ENCODE measurements at regions not wholly inside any gene's neighbourhood (a gene's known extent, or its start where the extent isn't known, plus 50 kb on each side); places are given as distances from the start of the nearest gene placed in this dataset.
A peak's percentile ranks its signal among the peaks of the same experiment; 100 is the strongest.
"Not testable (repeated sequence)": the region's sequence is repeated elsewhere in the genome, so short reads cannot be mapped to it uniquely, and the experiment has no call there.

DNA sequence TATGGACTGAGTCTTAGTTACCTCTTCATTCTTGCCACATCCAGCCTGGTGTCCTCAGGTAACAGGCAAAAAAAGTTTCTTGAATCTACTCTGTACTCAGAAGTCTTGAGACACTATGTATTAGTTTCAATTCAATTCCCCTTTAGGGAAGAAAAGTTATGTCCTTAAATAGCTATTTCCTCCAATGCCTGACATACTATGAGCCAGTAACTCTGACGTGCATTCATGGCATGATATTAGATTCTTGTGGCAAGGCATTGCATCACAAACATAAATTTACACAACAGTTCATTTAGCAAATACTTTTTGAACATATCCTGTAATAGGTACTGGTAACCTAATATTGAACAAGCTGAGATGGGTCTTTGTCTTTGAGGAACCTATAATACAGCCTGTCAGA, 109.3 kb upstream of the FOXB1 start:
- DNase-seq, result no peak

DNA sequence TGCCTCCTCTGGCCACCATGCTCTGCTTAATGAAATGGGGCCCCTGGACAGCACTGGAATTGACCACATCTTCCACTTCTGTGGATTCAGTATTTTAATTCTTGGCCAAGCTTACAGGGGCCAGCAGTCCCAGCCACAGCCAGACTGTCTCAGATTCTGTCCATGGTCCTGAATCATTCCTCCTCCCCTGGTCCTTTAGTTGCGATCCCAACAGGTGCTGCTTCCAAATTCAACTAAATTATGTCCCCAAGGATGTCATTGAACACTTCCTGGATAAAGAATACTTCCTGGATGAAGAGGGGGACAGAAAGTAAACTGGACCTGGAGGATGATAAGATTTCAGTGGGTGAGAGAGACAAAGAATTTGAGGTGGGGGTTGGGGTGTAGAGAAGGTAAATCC, 111.1 kb upstream of the FOXB1 start:
- DNase-seq, result no peak

DNA sequence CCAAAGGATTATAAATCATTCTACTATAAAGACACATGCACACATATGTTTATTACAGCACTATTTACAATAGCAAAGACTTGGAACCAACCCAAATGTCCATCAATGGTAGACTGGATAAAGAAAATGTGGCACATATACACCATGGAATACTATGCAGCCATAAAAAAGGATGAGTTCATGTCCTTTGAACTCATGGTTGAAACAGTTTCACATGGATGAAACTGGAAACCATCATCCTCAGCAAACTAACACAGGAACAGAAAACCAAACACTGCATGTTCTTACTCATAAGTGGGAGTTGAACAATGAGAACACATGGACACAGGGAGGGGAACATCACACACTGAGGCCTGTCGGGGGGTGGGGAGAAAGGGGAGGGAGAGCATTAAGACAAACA, 116.2 kb upstream of the FOXB1 start:
- DNase-seq, result not testable (repeated sequence)

DNA sequence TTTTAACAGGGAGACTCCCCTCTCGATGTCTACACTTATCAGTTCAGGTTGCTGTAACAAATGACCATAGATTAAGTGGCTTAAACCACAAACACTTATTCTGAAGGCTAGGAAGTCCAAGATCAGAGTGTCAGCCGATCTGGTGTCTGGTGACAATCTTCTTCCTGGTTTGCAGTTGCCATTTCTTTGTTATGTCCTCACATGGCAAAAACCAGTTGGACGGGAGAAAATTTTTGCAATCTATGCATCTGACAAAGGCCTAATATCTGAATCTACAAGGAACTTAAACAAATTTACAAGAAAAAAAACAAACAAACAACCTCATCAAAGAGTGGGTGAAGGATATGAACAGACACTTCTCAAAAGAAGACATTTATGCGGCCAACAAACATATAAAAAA, 116.9 kb upstream of the FOXB1 start:
- DNase-seq, result no peak

DNA sequence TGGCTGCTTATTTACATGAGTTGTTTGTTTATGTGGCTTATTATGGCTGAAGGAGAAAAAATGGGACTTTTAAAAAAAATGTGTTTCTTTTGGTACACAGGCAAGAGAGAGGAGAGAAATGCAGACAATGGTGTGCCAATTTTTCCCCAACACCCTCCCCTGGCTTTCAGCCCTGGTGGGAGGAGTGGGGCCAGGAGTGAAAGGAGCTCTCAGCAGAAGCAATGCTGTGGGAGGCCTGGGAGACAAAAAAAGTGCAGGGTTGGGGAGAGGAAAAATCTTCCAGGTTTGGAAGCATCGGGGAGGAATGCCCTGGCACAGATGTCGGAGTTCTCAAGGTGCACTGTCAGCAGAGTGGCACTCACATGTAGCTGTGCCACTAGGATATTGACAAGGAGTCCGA, 117.7 kb upstream of the FOXB1 start:
- DNase-seq, result no peak

DNA sequence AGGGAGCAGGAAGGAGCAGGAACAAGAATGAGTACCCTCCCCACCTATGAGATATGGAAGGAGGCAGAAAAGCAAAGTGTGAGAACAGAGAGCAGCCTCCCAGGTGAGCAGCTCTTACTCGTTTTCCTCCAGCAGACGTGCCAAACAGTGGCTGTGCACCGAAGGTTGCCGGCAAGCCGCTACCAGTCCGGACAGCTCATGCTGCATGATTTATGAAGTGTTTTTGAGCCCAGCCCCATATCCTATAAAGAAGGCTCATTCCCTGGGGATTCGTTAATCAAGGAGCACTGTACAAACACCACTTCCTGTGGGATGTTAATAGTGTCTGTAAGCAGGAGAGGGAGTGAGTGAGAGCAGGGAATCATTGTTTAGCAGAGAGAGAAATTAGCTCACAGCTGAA, 118.3 kb upstream of the FOXB1 start:
- peak; percentile 26 for DNase-seq

DNA sequence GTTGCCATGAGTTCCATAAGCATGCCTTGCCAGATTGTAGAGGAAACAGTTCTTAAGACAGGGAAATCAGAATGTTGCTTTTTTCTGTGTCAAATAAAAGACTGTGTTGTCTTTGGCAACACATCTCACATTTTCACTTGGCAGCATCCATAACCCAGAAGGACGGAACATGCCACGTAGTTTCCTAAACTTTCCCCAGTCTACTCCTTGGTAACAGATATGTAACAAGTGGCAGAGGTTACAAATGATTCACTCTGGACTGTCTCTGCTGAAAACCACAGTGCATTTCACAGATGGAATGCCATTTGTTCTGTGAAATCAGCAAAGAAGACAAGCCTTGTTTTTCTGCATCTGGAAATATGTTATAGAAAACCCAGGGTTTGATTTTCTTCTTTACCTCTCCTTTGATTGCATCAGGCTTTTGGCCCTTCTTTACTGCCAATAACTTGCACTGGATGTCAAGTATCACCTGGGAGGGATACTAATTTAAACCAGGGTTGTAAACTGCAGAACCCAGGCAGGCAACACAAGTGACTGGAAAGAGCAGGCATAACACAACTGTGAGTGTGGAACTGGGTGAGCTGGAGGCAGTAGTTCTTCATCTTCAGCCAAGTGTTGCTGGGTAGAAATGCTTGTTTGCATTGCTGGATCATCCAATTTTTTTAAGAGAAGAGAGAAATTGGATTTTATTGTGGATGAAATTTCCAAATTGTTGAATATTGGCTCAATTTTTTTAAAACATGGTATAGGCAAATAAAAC, 124.4 kb upstream of the FOXB1 start:
- DNase-seq, result no peak

DNA sequence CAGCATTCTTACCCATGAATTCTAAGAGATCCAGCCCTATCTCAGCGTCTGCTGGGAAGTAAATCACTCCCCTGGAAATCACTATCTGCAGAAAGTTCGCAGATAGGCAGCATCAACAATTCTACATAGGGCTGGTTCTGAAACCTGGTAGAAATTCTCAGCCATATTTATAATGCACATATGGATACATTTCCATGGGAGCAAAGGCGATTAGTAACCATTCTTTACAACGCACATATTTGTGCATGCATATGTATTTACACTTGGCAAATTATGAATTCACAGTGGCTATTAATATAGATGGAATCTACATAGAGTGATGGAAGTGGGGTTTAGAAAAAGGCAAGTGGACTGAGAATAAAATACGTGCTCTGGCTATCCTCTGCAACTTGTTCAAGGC, 128.0 kb upstream of the FOXB1 start:
- no peak for DNase-seq

DNA sequence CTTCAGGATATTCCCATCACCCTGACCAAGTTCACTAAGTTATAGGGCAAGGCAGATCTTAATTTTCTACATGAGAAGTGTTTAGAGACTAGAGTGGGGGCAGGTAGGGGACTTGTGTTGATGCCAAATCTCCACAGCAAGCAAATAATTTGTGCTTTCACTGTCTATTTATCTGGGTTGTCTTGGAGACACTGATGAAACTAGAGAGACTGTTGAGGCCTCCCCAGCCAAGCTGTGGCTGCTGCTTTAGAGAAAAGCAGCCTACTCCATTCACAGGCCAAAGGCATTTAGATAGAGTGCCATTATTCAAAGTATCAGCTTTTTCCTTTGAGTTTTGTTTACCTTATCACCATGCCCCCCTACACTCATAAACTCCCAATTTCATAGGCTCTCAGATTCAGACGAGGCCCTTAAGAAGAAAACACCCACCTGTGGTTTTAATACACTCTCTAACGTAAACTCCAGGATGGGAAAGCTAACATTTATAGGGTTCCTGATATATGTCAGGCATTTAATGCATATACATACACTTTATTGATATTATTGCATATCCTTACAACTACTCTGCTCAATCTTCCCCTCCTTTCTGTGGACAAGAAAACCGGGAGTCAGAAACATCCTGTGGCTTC, 130.4 kb upstream of the FOXB1 start:
- no peak for DNase-seq

DNA sequence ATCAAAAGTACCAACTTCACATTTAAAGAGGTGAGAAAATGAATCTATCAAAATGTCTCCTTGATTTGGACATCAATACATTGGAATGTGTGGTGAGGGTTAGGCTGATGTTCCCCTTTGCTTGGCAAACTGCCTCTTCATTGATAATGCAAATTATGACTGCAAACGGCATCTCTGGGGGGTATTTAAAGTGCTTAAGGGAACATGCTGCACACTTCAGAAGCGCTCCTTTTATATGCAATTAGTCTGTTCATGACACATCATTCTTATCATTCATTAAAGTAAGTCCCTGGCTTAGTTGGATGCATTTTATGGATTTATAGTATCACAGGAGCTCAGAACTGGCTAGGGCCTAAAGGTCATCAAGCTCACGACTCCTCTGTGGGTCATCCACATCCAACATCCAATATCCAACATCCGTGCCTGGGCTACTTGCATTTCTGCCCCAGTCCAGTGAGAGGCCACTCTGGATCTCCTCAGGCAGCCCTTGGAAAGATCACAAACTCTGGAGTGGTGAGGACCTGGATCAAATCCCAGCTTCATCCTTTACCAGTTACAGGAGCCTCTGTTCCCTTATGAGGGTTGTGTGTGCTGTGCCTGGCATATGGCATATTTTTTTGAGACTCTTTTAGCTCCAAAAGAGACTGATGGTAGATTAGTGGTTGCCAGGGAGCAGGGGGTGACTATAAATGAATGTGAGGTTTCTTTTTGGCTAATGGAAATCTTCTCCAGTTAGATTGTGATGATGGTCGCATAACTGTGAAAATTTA, 136.8 kb upstream of the FOXB1 start:
- DNase-seq, result no peak

DNA sequence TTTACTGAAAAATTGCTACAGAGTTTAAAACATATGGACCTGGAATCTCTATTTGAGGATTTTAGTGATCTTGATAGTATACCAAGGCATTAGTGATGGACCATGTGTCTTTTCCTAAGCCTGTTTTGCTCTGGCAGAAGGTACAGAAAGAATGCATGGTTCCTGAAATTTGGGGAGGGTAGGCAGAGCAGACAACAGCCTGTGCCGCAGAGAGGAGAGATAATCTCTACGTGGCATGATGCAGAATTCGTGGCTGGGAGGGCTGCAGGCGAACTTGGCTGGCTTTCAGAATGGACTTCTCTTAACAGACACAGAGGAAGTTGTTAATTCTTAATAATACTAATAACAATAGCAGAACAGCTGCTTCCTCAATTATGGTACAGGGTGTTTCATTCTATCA, 137.5 kb upstream of the FOXB1 start:
- DNase-seq, result no peak

DNA sequence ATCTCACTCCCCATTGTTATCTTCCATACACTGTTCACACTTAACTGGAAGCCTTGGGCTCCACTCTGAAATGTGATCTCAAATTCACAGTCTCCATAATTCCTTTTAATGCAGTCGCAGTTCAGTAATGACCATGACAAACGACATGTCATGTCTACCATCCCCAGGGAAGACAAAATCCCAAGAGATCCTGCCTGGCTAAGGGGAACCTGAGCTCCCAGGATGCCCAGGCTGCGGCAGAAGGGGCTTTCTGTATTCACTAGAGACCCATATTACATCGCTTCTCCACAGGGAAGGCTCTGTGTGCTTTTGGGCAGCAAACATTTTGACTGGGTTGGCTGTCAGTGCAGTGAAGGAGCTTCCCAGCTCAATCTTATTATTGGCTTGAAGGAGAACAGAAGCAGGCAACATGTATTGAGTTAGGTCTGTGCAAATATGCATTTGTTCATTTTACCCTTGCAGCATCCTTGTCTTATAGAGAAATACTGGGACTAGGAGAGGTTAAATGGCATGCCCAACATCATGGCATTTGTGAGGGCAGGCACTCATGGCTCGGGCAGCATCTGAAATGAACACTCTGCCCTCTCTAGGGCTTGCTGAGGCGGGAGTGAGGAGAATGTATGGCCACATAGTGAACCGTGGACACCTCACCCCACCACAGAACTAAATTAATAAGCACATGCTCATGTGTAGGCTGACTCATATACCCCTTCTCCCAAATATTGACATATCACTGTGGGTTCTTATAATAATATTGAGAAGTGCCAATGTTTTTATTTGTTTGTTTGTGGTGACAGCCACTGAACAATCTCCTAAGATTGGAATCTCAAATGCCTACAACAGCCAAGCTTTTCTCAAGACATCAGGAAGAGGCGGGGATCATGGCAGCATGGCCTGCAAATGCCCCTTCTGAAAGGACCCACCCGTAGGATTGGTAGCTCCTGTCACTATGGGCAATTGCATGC, 141.6 kb upstream of the FOXB1 start:
- DNase-seq, result no peak

DNA sequence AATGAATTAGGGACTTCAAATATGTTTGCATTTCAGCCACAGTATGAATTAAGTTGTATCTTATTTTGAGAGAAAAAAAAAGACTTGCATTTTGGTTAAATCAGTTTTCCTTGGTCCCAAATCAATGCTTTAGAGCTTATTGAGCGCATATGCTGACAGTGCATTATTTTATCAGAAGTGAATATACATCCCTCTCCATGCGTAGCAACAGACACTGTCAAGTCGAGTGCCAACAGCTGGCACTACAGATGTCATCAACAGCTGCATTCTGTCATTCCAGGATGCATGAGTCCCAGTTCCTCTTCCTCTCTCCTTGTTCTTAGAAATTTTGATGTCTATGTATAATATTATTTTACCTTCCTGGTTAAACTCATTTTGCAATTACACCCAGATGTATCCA, 156.1 kb upstream of the FOXB1 start:
- DNase-seq, result no peak

DNA sequence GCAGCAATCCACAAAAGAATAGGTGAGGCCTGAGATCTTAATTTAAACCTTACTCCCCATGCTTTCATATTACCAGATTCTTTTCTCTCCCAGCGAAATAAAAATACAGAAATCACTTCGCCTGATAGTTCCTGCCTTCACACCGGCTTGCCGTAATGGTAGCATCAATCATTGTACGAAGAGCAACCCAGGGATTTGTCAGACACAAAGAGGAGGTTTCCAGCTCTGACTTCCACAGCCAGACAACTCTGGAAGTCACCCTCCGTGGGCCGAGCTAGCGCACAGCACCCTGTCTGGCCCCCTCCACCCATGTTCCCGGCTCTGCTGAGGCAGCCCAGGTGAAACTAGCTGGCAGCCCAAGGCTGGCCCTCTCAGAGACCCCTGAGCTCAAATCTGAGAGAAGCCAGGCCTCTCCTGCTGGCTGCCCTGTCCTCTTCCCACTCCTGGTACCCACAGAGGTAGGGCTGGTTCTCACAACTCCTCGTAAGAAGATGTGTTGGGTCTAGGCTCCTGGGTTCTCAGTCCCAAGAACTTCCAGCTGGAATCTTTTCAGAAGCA, 156.9 kb upstream of the BNIP2 start:
- no peak for DNase-seq

DNA sequence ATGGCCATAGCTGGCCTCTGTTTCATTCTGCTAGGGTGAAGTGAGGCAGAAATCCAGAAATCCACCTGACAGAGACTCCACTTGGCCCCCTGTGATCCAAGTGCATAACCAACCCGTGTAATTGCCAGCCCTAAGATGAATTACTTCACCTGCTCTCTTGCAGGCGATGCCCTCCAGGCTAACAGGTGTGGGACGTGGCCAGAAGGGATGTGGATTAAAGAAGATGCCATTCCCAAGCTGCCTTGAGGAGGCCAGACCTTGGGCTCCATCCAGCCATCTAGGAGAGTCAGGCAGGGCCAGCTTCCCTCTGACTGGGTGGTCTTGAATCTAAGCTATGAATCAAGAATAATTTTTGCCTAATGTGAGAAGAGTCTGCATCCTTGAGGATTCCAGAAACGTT, 154.5 kb upstream of the BNIP2 start:
- DNase-seq, result no peak

DNA sequence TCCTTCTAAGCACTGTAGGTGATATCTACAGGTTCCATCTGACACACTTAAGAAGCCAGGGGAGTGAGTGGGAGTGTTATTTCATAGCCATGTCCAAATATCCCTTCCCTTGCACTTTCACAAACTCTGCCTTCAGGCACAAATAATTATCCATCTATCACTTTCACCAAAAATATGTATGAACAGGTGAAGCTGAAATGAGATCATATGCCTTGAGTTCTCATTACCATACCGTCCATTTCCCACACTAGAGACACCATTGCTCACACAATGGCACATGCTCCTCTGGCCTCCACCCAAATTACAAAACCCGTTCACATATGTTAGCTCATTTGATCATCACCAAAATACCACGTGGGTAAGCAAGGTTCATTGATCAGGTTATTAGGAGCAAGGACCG, 151.9 kb upstream of the BNIP2 start:
- no peak for DNase-seq

DNA sequence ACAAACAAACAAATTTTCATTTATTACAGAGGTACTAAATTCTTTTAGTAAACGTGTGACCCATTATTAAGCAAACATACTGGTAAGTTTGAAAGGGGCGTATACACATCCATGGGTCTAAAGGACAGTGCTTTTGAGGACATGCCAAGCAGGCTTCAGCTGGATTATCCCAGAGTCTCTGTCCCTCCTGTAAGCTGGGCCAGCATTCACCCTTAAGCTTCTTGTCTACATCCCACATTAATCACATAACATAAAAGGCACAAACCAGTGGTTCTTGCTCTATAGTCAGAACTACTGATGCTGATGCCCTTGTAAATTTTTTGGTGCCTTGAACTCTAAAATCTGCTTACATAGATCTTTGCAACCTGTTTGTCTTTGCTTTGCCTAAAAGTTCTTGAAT, 150.8 kb upstream of the BNIP2 start:
- no peak for DNase-seq

DNA sequence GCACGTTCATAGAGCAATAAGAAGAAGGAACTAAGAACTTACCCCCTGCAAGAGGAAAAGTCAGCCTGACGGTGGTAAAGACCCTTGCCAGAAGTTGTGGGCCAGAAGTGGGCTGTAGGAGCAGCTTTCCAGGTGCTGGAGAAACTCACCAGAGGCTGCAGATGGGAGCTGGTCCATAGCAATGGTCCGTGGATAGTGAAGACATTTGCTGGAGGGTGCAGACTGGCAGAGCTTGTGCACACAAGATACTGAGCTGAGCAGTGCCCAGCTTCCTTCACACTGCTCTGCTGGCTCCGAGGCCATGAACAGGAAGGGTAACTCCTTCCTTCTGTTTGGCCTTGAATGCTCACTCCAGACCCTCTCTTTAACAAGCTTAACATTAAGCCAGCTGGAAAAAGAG, 149.8 kb upstream of the BNIP2 start:
- peak; percentile 14 for DNase-seq

DNA sequence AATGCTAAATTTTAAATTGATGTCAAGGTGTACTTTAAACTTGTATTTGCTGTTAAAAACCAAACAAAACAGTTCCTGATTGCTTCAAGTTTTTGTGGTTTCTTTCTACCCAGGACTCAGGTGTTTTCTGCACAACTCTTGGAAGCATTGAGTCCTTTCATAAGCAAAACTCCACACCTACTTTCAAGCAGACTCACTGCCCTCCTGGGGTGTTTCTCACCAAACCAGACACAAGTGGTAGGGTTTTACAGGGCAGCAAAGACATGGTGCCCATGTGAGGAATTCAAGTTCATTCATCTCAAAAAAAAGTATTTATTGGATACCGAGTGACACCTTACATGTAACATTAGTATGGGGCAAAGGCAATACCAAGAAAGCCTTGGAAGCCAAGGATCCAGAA, 146.7 kb upstream of the BNIP2 start:
- DNase-seq, result no peak

DNA sequence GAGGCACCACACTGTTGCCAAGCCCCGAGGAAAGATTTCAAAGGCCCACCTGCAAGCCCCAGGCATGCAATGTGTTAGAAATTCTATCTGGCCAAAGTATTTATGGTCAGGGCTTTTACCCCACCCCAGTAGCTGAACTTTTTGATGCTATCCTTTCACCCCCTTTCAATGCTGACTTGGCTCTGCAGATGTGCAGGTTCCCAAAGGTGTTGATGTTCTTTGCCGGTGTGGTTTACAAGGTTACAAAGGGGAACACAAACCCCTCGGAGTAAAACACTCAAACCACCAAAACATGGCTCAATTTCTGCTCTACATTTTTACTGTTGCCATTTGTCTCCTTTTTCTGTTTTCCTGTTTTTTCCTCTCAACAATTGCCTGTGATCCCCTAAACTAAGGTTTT, 145.4 kb upstream of the BNIP2 start:
- DNase-seq, result no peak

DNA sequence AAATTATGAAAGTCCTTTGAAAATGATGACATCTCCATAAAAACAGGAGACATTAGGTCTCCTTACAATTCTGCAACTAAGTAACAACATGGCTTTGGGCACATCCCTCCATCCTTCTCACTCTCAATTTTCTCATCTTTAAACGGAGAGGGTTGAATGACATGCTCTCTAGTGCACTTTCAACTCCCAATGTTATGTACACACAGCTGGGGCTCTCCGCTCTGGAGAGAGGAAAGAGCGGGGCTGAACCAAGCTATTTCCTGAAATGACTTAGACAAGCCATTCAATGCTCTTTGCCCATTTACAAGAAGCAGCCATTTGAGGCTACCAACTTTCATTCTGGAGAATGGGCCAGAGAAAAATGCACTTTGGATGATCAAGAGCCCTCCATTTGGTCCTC, 144.2 kb upstream of the BNIP2 start:
- DNase-seq, result peak; percentile 54

DNA sequence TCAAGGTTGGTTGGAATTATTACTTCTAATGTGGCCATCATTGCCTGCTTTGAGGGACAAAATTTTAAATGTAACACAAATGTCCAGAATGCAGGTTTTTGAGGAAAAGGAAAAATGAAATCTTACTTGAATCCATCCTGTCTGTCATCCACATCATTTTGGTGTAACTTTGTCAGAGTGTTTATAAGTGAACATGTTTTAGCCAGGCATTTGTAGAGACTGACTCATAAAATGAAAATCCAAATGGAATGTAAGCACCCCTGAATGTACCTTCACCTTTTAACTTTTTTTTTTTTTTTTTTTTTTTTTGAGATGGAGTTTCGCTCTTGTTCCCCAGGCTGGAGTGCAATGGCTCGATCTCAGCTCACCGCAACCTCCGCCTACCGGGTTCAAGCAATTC, 141.8 kb upstream of the BNIP2 start:
- DNase-seq, result no peak

DNA sequence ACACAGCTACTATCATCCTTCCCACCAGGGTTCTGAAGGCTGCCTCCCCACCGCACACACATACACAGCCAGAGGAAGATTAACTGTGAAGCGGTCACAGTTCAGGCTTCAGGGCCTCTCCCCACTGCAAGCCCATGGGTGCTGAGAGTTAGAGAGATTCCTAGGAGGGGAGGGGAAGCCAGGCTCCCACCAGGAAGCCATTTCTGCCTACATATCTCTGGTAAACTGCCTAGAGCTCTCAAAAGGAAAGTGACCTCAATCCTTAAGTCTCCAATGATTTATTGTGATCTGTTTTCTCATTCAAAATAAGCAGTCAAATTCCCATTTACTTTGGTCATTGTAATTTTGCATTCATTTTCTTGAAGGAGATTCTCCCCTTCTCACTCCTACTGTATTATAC, 141.0 kb upstream of the BNIP2 start:
- DNase-seq, result no peak
